ENCODE measurements at regions not wholly inside any gene's neighbourhood (a gene's known extent, or its start where the extent isn't known, plus 50 kb on each side); places are given as distances from the start of the nearest gene placed in this dataset.
"Not testable (repeated sequence)": the region's sequence is repeated elsewhere in the genome, so short reads cannot be mapped to it uniquely, and the experiment has no call there.

GRCh38 chr12:114616081-114616480, 67.9 kb downstream of the TBX3 start:
- no peak for DNase-seq (ENCODE audit: insufficient read length)
- FAIRE-seq: no peak
- TF ChIP-seq POLR2A (IDR thresholded peaks at IDR 0.05; ENCODE audit: low read depth, low read length) (no peak), TAF1 (IDR thresholded peaks at IDR 0.05; ENCODE audit: borderline replicate concordance, low read depth, low read length) (no peak), POLR2AphosphoS5 (IDR thresholded peaks at IDR 0.05; ENCODE audit: low read depth, low read length) (no peak)

- FAIRE-seq (no peak), DNase-seq (ENCODE audit: insufficient read length) (no peak)
- no peak for TF ChIP-seq POLR2AphosphoS5 (IDR thresholded peaks at IDR 0.05; ENCODE audit: low read depth, low read length)
- no peak for TF ChIP-seq TAF1 (IDR thresholded peaks at IDR 0.05; ENCODE audit: borderline replicate concordance, low read depth, low read length)
- no peak for TF ChIP-seq POLR2A (IDR thresholded peaks at IDR 0.05; ENCODE audit: low read depth, low read length)
Observed at GRCh38 chr12:114614040-114614439, 69.9 kb downstream of the TBX3 start.

- no peak for FAIRE-seq
- TF ChIP-seq POLR2AphosphoS5 (IDR thresholded peaks at IDR 0.05; ENCODE audit: low read depth, low read length) (no peak), TAF1 (IDR thresholded peaks at IDR 0.05; ENCODE audit: borderline replicate concordance, low read depth, low read length) (no peak), POLR2A (IDR thresholded peaks at IDR 0.05; ENCODE audit: low read depth, low read length) (no peak)
Observed at GRCh38 chr12:114612062-114612461, 71.9 kb downstream of the TBX3 start.

GRCh38 chr12:114611145-114612018, 72.6 kb downstream of the TBX3 start:
- FAIRE-seq (no peak), DNase-seq (ENCODE audit: insufficient read length) (no peak)
- TF ChIP-seq POLR2AphosphoS5 (IDR thresholded peaks at IDR 0.05; ENCODE audit: low read depth, low read length): no peak
- no peak for TF ChIP-seq POLR2A (IDR thresholded peaks at IDR 0.05; ENCODE audit: low read depth, low read length)
- TF ChIP-seq TAF1 (IDR thresholded peaks at IDR 0.05; ENCODE audit: borderline replicate concordance, low read depth, low read length): no peak

More at GRCh38 chr12:114612062-114612461, 71.9 kb downstream of the TBX3 start:
- DNase-seq (ENCODE audit: insufficient read length): no peak

- DNase-seq (ENCODE audit: insufficient read length) (no peak), FAIRE-seq (no peak)
- no peak for TF ChIP-seq TAF1 (IDR thresholded peaks at IDR 0.05; ENCODE audit: borderline replicate concordance, low read depth, low read length)
- TF ChIP-seq POLR2AphosphoS5 (IDR thresholded peaks at IDR 0.05; ENCODE audit: low read depth, low read length): no peak
- no peak for TF ChIP-seq POLR2A (IDR thresholded peaks at IDR 0.05; ENCODE audit: low read depth, low read length)
Observed at GRCh38 chr12:114608509-114608908, 75.5 kb downstream of the TBX3 start.

- no peak for FAIRE-seq
- DNase-seq (ENCODE audit: insufficient read length): no peak
- TF ChIP-seq POLR2AphosphoS5 (IDR thresholded peaks at IDR 0.05; ENCODE audit: low read depth, low read length): no peak
- no peak for TF ChIP-seq POLR2A (IDR thresholded peaks at IDR 0.05; ENCODE audit: low read depth, low read length)
- no peak for TF ChIP-seq TAF1 (IDR thresholded peaks at IDR 0.05; ENCODE audit: borderline replicate concordance, low read depth, low read length)
Observed at GRCh38 chr12:114605918-114606317, 78.1 kb downstream of the TBX3 start.

- TF ChIP-seq POLR2AphosphoS5 (IDR thresholded peaks at IDR 0.05; ENCODE audit: low read depth, low read length) (no peak), TAF1 (IDR thresholded peaks at IDR 0.05; ENCODE audit: borderline replicate concordance, low read depth, low read length) (no peak), POLR2A (IDR thresholded peaks at IDR 0.05; ENCODE audit: low read depth, low read length) (no peak)
- DNase-seq (ENCODE audit: insufficient read length) (no peak), FAIRE-seq (no peak)
Observed at GRCh38 chr12:114604606-114605005, 79.4 kb downstream of the TBX3 start.

GRCh38 chr12:114600584-114600983, 83.4 kb downstream of the TBX3 start:
- DNase-seq (ENCODE audit: insufficient read length); FAIRE-seq: not testable (repeated sequence)

GRCh38 chr12:114598111-114598510, 85.9 kb downstream of the TBX3 start:
- DNase-seq (ENCODE audit: insufficient read length) (no peak), FAIRE-seq (no peak)
- TF ChIP-seq POLR2A (IDR thresholded peaks at IDR 0.05; ENCODE audit: low read depth, low read length) (no peak), POLR2AphosphoS5 (IDR thresholded peaks at IDR 0.05; ENCODE audit: low read depth, low read length) (no peak), TAF1 (IDR thresholded peaks at IDR 0.05; ENCODE audit: borderline replicate concordance, low read depth, low read length) (no peak)

- DNase-seq (ENCODE audit: insufficient read length) (no peak), FAIRE-seq (no peak)
- TF ChIP-seq TAF1 (IDR thresholded peaks at IDR 0.05; ENCODE audit: borderline replicate concordance, low read depth, low read length): no peak
- TF ChIP-seq POLR2AphosphoS5 (IDR thresholded peaks at IDR 0.05; ENCODE audit: low read depth, low read length): no peak
- no peak for TF ChIP-seq POLR2A (IDR thresholded peaks at IDR 0.05; ENCODE audit: low read depth, low read length)
Observed at GRCh38 chr12:114592946-114593345, 91.0 kb downstream of the TBX3 start.

- DNase-seq (ENCODE audit: insufficient read length) (no peak), FAIRE-seq (no peak)
- TF ChIP-seq POLR2A (IDR thresholded peaks at IDR 0.05; ENCODE audit: low read depth, low read length): no peak
Observed at GRCh38 chr12:114588061-114588460, 95.9 kb downstream of the TBX3 start.

GRCh38 chr12:114580306-114580705, 103.7 kb downstream of the TBX3 start:
- TF ChIP-seq TAF1 (IDR thresholded peaks at IDR 0.05; ENCODE audit: borderline replicate concordance, low read depth, low read length): no peak
- TF ChIP-seq POLR2A (IDR thresholded peaks at IDR 0.05; ENCODE audit: low read depth, low read length): no peak
- no peak for TF ChIP-seq POLR2AphosphoS5 (IDR thresholded peaks at IDR 0.05; ENCODE audit: low read depth, low read length)
- DNase-seq (ENCODE audit: insufficient read length) (no peak), FAIRE-seq (no peak)

All from GM12892 (cell line).